ENCODE measurements at regions not wholly inside any gene's neighbourhood (a gene's known extent, or its start where the extent isn't known, plus 50 kb on each side); places are given as distances from the start of the nearest gene placed in this dataset.

DNA sequence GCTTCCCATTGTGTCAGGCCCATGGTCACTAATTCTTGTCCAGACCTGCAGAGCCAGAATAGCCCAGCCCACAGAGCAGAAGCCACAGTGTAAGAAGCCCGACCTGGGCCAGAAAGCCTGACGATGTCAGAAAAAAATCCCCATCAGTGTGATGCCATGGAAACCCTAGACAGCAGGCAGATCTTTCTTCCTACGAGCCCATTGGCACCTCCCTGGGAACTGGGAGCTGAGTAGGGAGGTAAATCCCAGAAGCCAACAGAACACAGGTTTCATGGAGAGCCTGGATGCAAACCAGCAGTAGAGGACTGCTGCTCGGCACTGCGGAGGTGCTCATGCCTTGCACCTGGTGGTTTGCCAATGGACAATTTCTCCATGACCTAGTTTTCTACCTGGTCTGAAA lies 82.2 kb upstream of the SLC22A16 start:
- peaks cover 26% of the 10 kb centered on the region for H3K4me1 ChIP-seq (ENCODE audit: control insufficient read depth, insufficient read depth, low read length, poor library complexity, severe bottlenecking)

GRCh38 chr6:110557199-110557598 lies 80.8 kb upstream of the SLC22A16 start:
- Histone ChIP-seq H3K4me3 (ENCODE audit: insufficient read depth, low read depth, low read length, poor library complexity, severe bottlenecking) (no peak overlapping the region), H3K27me3 (replicated peaks; ENCODE audit: control insufficient read depth, insufficient read depth, low read length, poor library complexity, severe bottlenecking) (no peaks in the 10 kb centered on the region), H3K9me3 (ENCODE audit: control insufficient read depth, low read length) (no peaks in the 10 kb centered on the region), H3K4me1 (ENCODE audit: control insufficient read depth, insufficient read depth, low read length, poor library complexity, severe bottlenecking) (peaks cover 26% of the 10 kb centered on the region), H3K36me3 (ENCODE audit: control insufficient read depth, insufficient read depth, low read length) (no peaks in the 10 kb centered on the region), H3K27ac (ENCODE audit: insufficient read depth, low read length, poor library complexity, severe bottlenecking) (no peak overlapping the region)
- no peak for DNase-seq

More for the DNA sequence above, 82.2 kb upstream of the SLC22A16 start:
- Histone ChIP-seq H3K36me3 (ENCODE audit: control insufficient read depth, insufficient read depth, low read length) (no peaks in the 10 kb centered on the region), H3K4me3 (ENCODE audit: insufficient read depth, low read depth, low read length, poor library complexity, severe bottlenecking) (no peak overlapping the region), H3K27ac (ENCODE audit: insufficient read depth, low read length, poor library complexity, severe bottlenecking) (no peak overlapping the region), H3K9me3 (ENCODE audit: control insufficient read depth, low read length) (no peaks in the 10 kb centered on the region), H3K27me3 (replicated peaks; ENCODE audit: control insufficient read depth, insufficient read depth, low read length, poor library complexity, severe bottlenecking) (no peaks in the 10 kb centered on the region)
- no peak for DNase-seq

- H3K27me3 ChIP-seq (replicated peaks; ENCODE audit: control insufficient read depth, insufficient read depth, low read length, poor library complexity, severe bottlenecking), result no peaks in the 10 kb centered on the region
- no peak overlapping the region for H3K4me3 ChIP-seq (ENCODE audit: insufficient read depth, low read depth, low read length, poor library complexity, severe bottlenecking)
- no peak overlapping the region for H3K27ac ChIP-seq (ENCODE audit: insufficient read depth, low read length, poor library complexity, severe bottlenecking)
- no peaks in the 10 kb centered on the region for H3K9me3 ChIP-seq (ENCODE audit: control insufficient read depth, low read length)
- peaks cover 26% of the 10 kb centered on the region for H3K4me1 ChIP-seq (ENCODE audit: control insufficient read depth, insufficient read depth, low read length, poor library complexity, severe bottlenecking)
- no peaks in the 10 kb centered on the region for H3K36me3 ChIP-seq (ENCODE audit: control insufficient read depth, insufficient read depth, low read length)
- no peak for DNase-seq
These were observed 80.1 kb upstream of the SLC22A16 start for GRCh38 chr6:110556317-110557110.

DNA sequence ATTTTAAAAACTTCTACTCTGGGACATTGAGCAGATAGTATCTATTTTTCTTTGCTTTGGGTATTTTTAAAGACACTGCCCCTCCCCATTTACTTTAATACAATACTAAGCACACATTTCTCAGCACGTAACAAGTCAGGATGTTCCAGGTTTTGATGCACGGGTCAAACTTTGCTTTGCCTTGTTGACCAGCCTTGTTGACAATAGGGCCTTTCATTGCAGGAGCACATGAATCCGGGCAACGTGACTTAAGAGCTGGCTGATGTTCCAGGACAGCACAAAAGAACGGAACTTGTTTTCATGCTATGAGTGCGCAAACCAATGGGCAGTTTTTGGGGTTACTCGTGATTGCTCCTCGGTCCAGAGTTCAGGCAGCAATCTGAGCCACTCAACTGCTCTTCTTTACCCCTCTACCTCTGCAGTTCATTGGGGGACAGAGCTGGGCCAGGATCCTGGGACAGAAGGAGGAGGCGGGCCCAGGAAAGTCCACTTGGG lies 78.6 kb upstream of the SLC22A16 start:
- H3K36me3 ChIP-seq (ENCODE audit: control insufficient read depth, insufficient read depth, low read length), result no peaks in the 10 kb centered on the region
- no peaks in the 10 kb centered on the region for H3K27me3 ChIP-seq (replicated peaks; ENCODE audit: control insufficient read depth, insufficient read depth, low read length, poor library complexity, severe bottlenecking)
- no peak overlapping the region for H3K27ac ChIP-seq (ENCODE audit: insufficient read depth, low read length, poor library complexity, severe bottlenecking)
- no peak overlapping the region for H3K4me3 ChIP-seq (ENCODE audit: insufficient read depth, low read depth, low read length, poor library complexity, severe bottlenecking)
- H3K4me1 ChIP-seq (ENCODE audit: control insufficient read depth, insufficient read depth, low read length, poor library complexity, severe bottlenecking), result peaks cover 14% of the 10 kb centered on the region
- no peaks in the 10 kb centered on the region for H3K9me3 ChIP-seq (ENCODE audit: control insufficient read depth, low read length)
- no peak for DNase-seq

- Histone ChIP-seq H3K4me3 (ENCODE audit: insufficient read depth, low read depth, low read length, poor library complexity, severe bottlenecking) (no peak overlapping the region), H3K27ac (ENCODE audit: insufficient read depth, low read length, poor library complexity, severe bottlenecking) (no peak overlapping the region)
These were observed 78.0 kb upstream of the SLC22A16 start for GRCh38 chr6:110554441-110554840.

DNA sequence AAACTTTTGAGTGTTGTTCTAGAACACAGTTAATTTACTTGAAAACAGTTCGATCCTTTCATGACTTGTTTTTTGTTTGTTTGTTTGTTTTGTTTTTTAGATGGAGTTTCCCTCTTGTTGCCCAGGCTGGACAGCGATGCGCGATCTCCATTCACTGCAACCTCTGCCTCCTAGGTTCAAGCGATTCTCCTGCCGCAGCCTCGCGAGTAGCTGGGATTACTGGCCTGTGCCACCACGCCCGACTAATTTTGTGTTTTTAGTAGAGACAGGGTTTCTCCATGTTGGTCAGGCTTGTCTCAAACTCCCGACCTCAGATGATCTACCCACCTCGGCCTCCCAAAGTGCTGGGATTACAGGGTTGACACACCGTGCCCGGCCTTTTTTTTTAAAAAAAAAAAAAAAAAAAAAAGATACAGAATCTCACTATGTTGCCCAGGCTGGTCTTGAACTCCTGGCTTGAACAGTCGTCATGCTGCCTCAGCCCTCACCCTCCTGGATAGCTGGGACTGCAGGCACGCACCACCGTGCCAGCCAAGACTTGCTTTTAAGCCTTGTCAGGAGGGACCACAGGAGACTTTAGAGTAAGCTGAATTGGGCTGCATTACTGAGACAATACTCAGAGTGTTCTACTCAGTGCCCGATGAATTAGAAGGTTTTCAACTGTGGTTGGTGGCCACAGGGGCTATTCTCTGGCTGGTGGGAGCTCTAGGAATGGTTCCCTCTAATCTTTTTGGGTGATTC lies 76.7 kb upstream of the SLC22A16 start:
- Histone ChIP-seq H3K4me3 (ENCODE audit: insufficient read depth, low read depth, low read length, poor library complexity, severe bottlenecking) (no peak overlapping the region), H3K36me3 (ENCODE audit: control insufficient read depth, insufficient read depth, low read length) (no peaks in the 10 kb centered on the region), H3K27ac (ENCODE audit: insufficient read depth, low read length, poor library complexity, severe bottlenecking) (no peak overlapping the region), H3K9me3 (ENCODE audit: control insufficient read depth, low read length) (no peaks in the 10 kb centered on the region), H3K4me1 (ENCODE audit: control insufficient read depth, insufficient read depth, low read length, poor library complexity, severe bottlenecking) (peaks cover 6% of the 10 kb centered on the region), H3K27me3 (replicated peaks; ENCODE audit: control insufficient read depth, insufficient read depth, low read length, poor library complexity, severe bottlenecking) (no peaks in the 10 kb centered on the region)
- DNase-seq, result no peak

More at GRCh38 chr6:110554441-110554840, 78.0 kb upstream of the SLC22A16 start:
- no peaks in the 10 kb centered on the region for H3K9me3 ChIP-seq (ENCODE audit: control insufficient read depth, low read length)
- no peaks in the 10 kb centered on the region for H3K36me3 ChIP-seq (ENCODE audit: control insufficient read depth, insufficient read depth, low read length)
- no peak for DNase-seq
- no peaks in the 10 kb centered on the region for H3K27me3 ChIP-seq (replicated peaks; ENCODE audit: control insufficient read depth, insufficient read depth, low read length, poor library complexity, severe bottlenecking)
- peaks cover 12% of the 10 kb centered on the region for H3K4me1 ChIP-seq (ENCODE audit: control insufficient read depth, insufficient read depth, low read length, poor library complexity, severe bottlenecking)

GRCh38 chr6:110552076-110552475 lies 75.7 kb upstream of the SLC22A16 start:
- Histone ChIP-seq H3K27ac (ENCODE audit: insufficient read depth, low read length, poor library complexity, severe bottlenecking) (no peak overlapping the region), H3K4me3 (ENCODE audit: insufficient read depth, low read depth, low read length, poor library complexity, severe bottlenecking) (no peak overlapping the region), H3K36me3 (ENCODE audit: control insufficient read depth, insufficient read depth, low read length) (no peaks in the 10 kb centered on the region), H3K4me1 (ENCODE audit: control insufficient read depth, insufficient read depth, low read length, poor library complexity, severe bottlenecking) (peaks cover 6% of the 10 kb centered on the region), H3K27me3 (replicated peaks; ENCODE audit: control insufficient read depth, insufficient read depth, low read length, poor library complexity, severe bottlenecking) (no peaks in the 10 kb centered on the region), H3K9me3 (ENCODE audit: control insufficient read depth, low read length) (no peaks in the 10 kb centered on the region)
- no peak for DNase-seq

DNA sequence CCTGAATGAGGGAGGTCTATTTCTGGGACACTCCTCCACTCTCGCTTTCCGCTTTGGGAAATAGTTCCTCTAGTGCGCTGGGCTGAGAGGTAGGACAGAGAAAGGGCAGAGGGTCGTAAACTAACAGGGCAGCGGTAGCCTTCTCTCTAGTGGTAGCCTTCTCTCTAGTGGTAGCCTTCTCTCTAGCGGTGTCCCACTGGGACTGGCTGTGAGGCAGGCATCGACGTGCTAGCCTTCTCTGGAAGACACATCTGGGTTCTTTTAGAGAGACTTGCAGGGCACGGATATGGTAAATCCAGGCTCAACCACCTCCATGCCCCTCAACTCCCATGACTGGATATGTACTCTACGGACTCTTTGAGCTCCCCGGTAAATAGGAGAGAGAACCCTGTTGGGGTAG lies 74.7 kb upstream of the SLC22A16 start:
- no peak overlapping the region for H3K27ac ChIP-seq (ENCODE audit: insufficient read depth, low read length, poor library complexity, severe bottlenecking)
- DNase-seq, result no peak
- H3K4me1 ChIP-seq (ENCODE audit: control insufficient read depth, insufficient read depth, low read length, poor library complexity, severe bottlenecking), result peaks cover 6% of the 10 kb centered on the region
- no peaks in the 10 kb centered on the region for H3K9me3 ChIP-seq (ENCODE audit: control insufficient read depth, low read length)
- no peaks in the 10 kb centered on the region for H3K36me3 ChIP-seq (ENCODE audit: control insufficient read depth, insufficient read depth, low read length)
- H3K4me3 ChIP-seq (ENCODE audit: insufficient read depth, low read depth, low read length, poor library complexity, severe bottlenecking), result no peak overlapping the region
- no peaks in the 10 kb centered on the region for H3K27me3 ChIP-seq (replicated peaks; ENCODE audit: control insufficient read depth, insufficient read depth, low read length, poor library complexity, severe bottlenecking)

GRCh38 chr6:110550353-110550752 lies 73.9 kb upstream of the SLC22A16 start:
- Histone ChIP-seq H3K4me1 (ENCODE audit: control insufficient read depth, insufficient read depth, low read length, poor library complexity, severe bottlenecking) (peaks cover 3% of the 10 kb centered on the region), H3K4me3 (ENCODE audit: insufficient read depth, low read depth, low read length, poor library complexity, severe bottlenecking) (no peak overlapping the region), H3K9me3 (ENCODE audit: control insufficient read depth, low read length) (no peaks in the 10 kb centered on the region), H3K36me3 (ENCODE audit: control insufficient read depth, insufficient read depth, low read length) (no peaks in the 10 kb centered on the region), H3K27me3 (replicated peaks; ENCODE audit: control insufficient read depth, insufficient read depth, low read length, poor library complexity, severe bottlenecking) (no peaks in the 10 kb centered on the region), H3K27ac (ENCODE audit: insufficient read depth, low read length, poor library complexity, severe bottlenecking) (no peak overlapping the region)
- DNase-seq, result no peak

- Histone ChIP-seq H3K36me3 (ENCODE audit: control insufficient read depth, insufficient read depth, low read length) (no peaks in the 10 kb centered on the region), H3K4me1 (ENCODE audit: control insufficient read depth, insufficient read depth, low read length, poor library complexity, severe bottlenecking) (peaks cover 1% of the 10 kb centered on the region), H3K9me3 (ENCODE audit: control insufficient read depth, low read length) (no peaks in the 10 kb centered on the region), H3K27ac (ENCODE audit: insufficient read depth, low read length, poor library complexity, severe bottlenecking) (no peak overlapping the region), H3K4me3 (ENCODE audit: insufficient read depth, low read depth, low read length, poor library complexity, severe bottlenecking) (no peak overlapping the region), H3K27me3 (replicated peaks; ENCODE audit: control insufficient read depth, insufficient read depth, low read length, poor library complexity, severe bottlenecking) (no peaks in the 10 kb centered on the region)
- DNase-seq, result no peak
These were observed 72.9 kb upstream of the SLC22A16 start for GRCh38 chr6:110549277-110549676.
